ENCODE measurements at regions not wholly inside any gene's neighbourhood (a gene's known extent, or its start where the extent isn't known, plus 50 kb on each side); places are given as distances from the start of the nearest gene placed in this dataset.

DNA sequence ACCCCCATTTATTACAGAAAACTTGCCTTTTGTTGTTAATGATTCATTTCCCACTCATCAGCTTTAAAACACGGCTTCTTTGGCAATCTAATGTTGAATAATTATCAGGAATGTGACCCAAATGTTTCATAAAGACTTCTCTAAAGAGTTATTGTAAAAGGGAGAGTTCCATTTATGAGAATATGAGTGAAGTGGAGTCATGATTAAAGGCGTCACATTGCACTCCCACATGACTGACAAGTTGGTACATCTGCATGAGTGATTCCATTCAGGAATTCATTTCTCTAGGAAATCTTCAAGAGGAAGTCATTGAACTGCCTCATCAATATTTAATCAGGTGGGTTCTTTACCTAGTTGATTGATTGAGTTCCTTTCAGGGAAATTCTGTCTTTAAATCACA is 184.8 kb downstream of the LNPK start:
- Histone ChIP-seq H3K14ac (ENCODE audit: low read length) (no peak overlapping the region), H2BK15ac (ENCODE audit: low read length) (no peak overlapping the region), H4K8ac (ENCODE audit: low read depth, low read length) (no peak overlapping the region), H2AFZ (ENCODE audit: low read length) (no peak overlapping the region), H3K23ac (ENCODE audit: low read depth, low read length, poor library complexity) (no peak overlapping the region), H3K4me1 (ENCODE audit: control insufficient read depth in 2 of 2, insufficient read depth in 1 of 2, low read depth in 1 of 2, low read length in 2 of 2) (peaks cover 0 to 2% of the 10 kb centered on the region in 2 donors), H2AK5ac (ENCODE audit: low read depth, low read length) (no peak overlapping the region), H2BK5ac (ENCODE audit: low read length) (no peak overlapping the region), H4K91ac (ENCODE audit: low read depth, low read length, poor library complexity) (no peak overlapping the region), H3K9ac (ENCODE audit: low read depth, low read length, poor library complexity) (no peak overlapping the region), H3K27me3 (ENCODE audit: control insufficient read depth in 3 of 3, insufficient read depth in 3 of 3, low read depth in 1 of 3, low read length in 3 of 3) (no peaks in the 10 kb centered on the region), H2BK120ac (ENCODE audit: low read depth, low read length) (no peak overlapping the region), H2BK12ac (ENCODE audit: low read length) (no peak overlapping the region), H3K79me1 (ENCODE audit: low read depth, low read length) (no peaks in the 10 kb centered on the region), H3K4me3 (ENCODE audit: low read length in 2 of 2) (no peak overlapping the region), H3K9me3 (replicated peaks in 1 of 2; ENCODE audit: control insufficient read depth in 2 of 2, insufficient read depth in 1 of 2, low read depth in 1 of 2, low read length in 2 of 2) (peaks cover 9 to 10% of the 10 kb centered on the region in 2 donors), H3K18ac (ENCODE audit: low read length) (no peak overlapping the region), H3K4me2 (ENCODE audit: insufficient read depth, low read length, poor library complexity, severe bottlenecking) (no peak overlapping the region), H3K27ac (replicated peaks; ENCODE audit: low read length) (no peak overlapping the region), H3K4ac (ENCODE audit: low read length) (no peak overlapping the region), H3K36me3 (replicated peaks in 1 of 2; ENCODE audit: control insufficient read depth in 2 of 2, insufficient read depth in 2 of 2, low read length in 2 of 2) (no peaks in the 10 kb centered on the region)
- DNase-seq (ENCODE audit: low spot score): no peak
- no CpG with 5 or more reads among the region's 2 CpGs for WGBS, 2 donors (ENCODE audit: extremely low coverage in 2 of 2, insufficient read length in 2 of 2, insufficient replicate concordance in 1 of 2)

DNA sequence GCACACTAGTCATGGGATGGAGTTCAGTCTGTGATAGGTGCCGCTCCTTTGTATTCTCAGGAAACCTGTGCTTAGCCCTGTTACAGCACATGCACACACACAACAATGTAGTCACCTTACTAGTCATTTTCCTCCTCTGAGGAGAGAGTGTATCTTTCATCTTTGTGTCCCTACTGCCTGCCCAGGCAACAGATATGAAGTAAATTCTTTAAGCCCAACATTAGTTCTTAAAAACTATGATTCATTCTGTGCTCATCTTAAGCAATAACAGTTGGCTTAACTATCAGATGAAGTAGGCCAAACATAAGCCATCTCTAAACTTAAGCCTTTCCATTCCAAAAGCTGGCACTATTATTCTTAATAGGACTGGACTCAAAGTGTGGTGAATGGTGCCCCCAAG is 186.5 kb downstream of the LNPK start:
- no peak overlapping the region for H3K18ac ChIP-seq (ENCODE audit: low read length)
- no peak overlapping the region for H2AK5ac ChIP-seq (ENCODE audit: low read depth, low read length)
- no peak overlapping the region for H3K27ac ChIP-seq (replicated peaks; ENCODE audit: low read length)
- H3K4ac ChIP-seq (ENCODE audit: low read length): no peak overlapping the region
- no peaks in the 10 kb centered on the region for H3K79me1 ChIP-seq (ENCODE audit: low read depth, low read length)
- H2BK120ac ChIP-seq (ENCODE audit: low read depth, low read length): no peak overlapping the region
- H4K8ac ChIP-seq (ENCODE audit: low read depth, low read length): no peak overlapping the region
- no peak overlapping the region for H3K9ac ChIP-seq (ENCODE audit: low read depth, low read length, poor library complexity)
- H2BK5ac ChIP-seq (ENCODE audit: low read length): no peak overlapping the region
- no CpG with 5 or more reads among the region's 1 CpG for WGBS, 2 donors (ENCODE audit: extremely low coverage in 2 of 2, insufficient read length in 2 of 2, insufficient replicate concordance in 1 of 2)
- no peak overlapping the region for H2BK12ac ChIP-seq (ENCODE audit: low read length)
- no peak overlapping the region for H3K14ac ChIP-seq (ENCODE audit: low read length)
- no peaks in the 10 kb centered on the region for H3K27me3 ChIP-seq (ENCODE audit: control insufficient read depth in 3 of 3, insufficient read depth in 3 of 3, low read depth in 1 of 3, low read length in 3 of 3)
- H3K4me1 ChIP-seq (ENCODE audit: control insufficient read depth in 2 of 2, insufficient read depth in 1 of 2, low read depth in 1 of 2, low read length in 2 of 2): no peaks in the 10 kb centered on the region
- no peaks in the 10 kb centered on the region for H3K36me3 ChIP-seq (replicated peaks in 1 of 2; ENCODE audit: control insufficient read depth in 2 of 2, insufficient read depth in 2 of 2, low read length in 2 of 2)
- no peak for DNase-seq (ENCODE audit: low spot score)
- H2BK15ac ChIP-seq (ENCODE audit: low read length): no peak overlapping the region
- peak overlapping the region in 1 of 2 donors; percentile 52 for H3K4me3 ChIP-seq (ENCODE audit: low read length in 2 of 2)
- H3K23ac ChIP-seq (ENCODE audit: low read depth, low read length, poor library complexity): no peak overlapping the region
- H3K9me3 ChIP-seq (replicated peaks in 1 of 2; ENCODE audit: control insufficient read depth in 2 of 2, insufficient read depth in 1 of 2, low read depth in 1 of 2, low read length in 2 of 2): peaks cover 9 to 10% of the 10 kb centered on the region in 2 donors
- H3K4me2 ChIP-seq (ENCODE audit: insufficient read depth, low read length, poor library complexity, severe bottlenecking): no peak overlapping the region
- H4K91ac ChIP-seq (ENCODE audit: low read depth, low read length, poor library complexity): no peak overlapping the region
- H2AFZ ChIP-seq (ENCODE audit: low read length): no peak overlapping the region

DNA sequence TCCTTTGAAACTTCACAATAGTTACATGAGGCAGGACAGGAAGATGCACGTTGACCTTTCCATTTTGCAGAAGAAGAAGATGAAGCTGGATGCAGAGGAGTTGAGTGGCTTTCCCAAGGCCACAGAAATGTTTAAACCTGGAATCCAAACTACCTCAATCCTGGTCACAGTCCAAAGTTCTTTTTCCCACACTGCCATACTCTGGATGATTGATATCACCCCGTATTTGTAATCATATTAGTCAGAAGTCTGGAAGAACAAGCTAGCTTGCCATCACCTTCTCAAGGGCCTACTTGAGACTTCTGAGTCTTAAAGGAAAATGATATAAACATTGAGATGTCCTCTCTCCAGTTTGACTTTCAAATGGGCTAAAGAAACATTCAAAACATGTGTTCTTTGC is 190.1 kb downstream of the LNPK start:
- Histone ChIP-seq H2BK5ac (ENCODE audit: low read length) (no peak overlapping the region), H3K27ac (replicated peaks; ENCODE audit: low read length) (no peak overlapping the region), H2AFZ (ENCODE audit: low read length) (no peak overlapping the region), H4K8ac (ENCODE audit: low read depth, low read length) (no peak overlapping the region), H2BK15ac (ENCODE audit: low read length) (no peak overlapping the region), H2AK5ac (ENCODE audit: low read depth, low read length) (no peak overlapping the region), H3K23ac (ENCODE audit: low read depth, low read length, poor library complexity) (no peak overlapping the region), H2BK12ac (ENCODE audit: low read length) (no peak overlapping the region), H3K14ac (ENCODE audit: low read length) (no peak overlapping the region), H3K4me2 (ENCODE audit: insufficient read depth, low read length, poor library complexity, severe bottlenecking) (no peak overlapping the region), H4K91ac (ENCODE audit: low read depth, low read length, poor library complexity) (no peak overlapping the region), H3K79me1 (ENCODE audit: low read depth, low read length) (no peaks in the 10 kb centered on the region), H2BK120ac (ENCODE audit: low read depth, low read length) (no peak overlapping the region), H3K18ac (ENCODE audit: low read length) (no peak overlapping the region), H3K4me1 (ENCODE audit: control insufficient read depth in 2 of 2, insufficient read depth in 1 of 2, low read depth in 1 of 2, low read length in 2 of 2) (no peaks in the 10 kb centered on the region), H3K9me3 (replicated peaks in 1 of 2; ENCODE audit: control insufficient read depth in 2 of 2, insufficient read depth in 1 of 2, low read depth in 1 of 2, low read length in 2 of 2) (peaks cover 9 to 10% of the 10 kb centered on the region in 2 donors), H3K4ac (ENCODE audit: low read length) (no peak overlapping the region), H3K36me3 (replicated peaks in 1 of 2; ENCODE audit: control insufficient read depth in 2 of 2, insufficient read depth in 2 of 2, low read length in 2 of 2) (no peaks in the 10 kb centered on the region), H3K4me3 (ENCODE audit: low read length in 2 of 2) (no peak overlapping the region), H3K9ac (ENCODE audit: low read depth, low read length, poor library complexity) (no peak overlapping the region), H3K27me3 (ENCODE audit: control insufficient read depth in 3 of 3, insufficient read depth in 3 of 3, low read depth in 1 of 3, low read length in 3 of 3) (no peaks in the 10 kb centered on the region)
- WGBS, 2 donors (ENCODE audit: extremely low coverage in 2 of 2, insufficient read length in 2 of 2, insufficient replicate concordance in 1 of 2): no CpG with 5 or more reads among the region's 2 CpGs
- DNase-seq (ENCODE audit: low spot score): no peak

DNA sequence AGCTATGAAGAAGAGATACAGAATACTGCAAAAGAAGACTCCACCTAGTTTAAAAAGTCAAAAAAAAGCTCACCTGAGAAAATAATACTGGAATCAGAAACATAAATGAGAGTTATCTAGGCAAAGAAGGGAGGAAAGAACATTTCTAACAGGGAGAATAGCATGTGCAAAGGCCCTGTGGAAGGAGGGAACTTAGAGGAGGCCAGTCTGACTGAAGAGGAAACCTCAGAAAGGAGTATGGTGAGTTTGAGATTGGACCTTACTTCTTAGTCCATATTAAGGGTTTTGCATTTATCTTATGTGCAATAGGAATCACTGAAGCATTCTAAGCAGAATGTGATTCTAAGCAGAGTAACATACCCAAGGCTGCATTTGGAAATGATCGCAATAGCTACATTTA is 193.2 kb downstream of the LNPK start:
- no peak overlapping the region for H2AFZ ChIP-seq (ENCODE audit: low read length)
- no peak overlapping the region for H3K4me3 ChIP-seq (ENCODE audit: low read length in 2 of 2)
- no peak overlapping the region for H4K91ac ChIP-seq (ENCODE audit: low read depth, low read length, poor library complexity)
- no peaks in the 10 kb centered on the region for H3K79me1 ChIP-seq (ENCODE audit: low read depth, low read length)
- no peak overlapping the region for H3K18ac ChIP-seq (ENCODE audit: low read length)
- no CpG with 5 or more reads among the region's 1 CpG for WGBS, 2 donors (ENCODE audit: extremely low coverage in 2 of 2, insufficient read length in 2 of 2, insufficient replicate concordance in 1 of 2)
- no peak overlapping the region for H2AK5ac ChIP-seq (ENCODE audit: low read depth, low read length)
- no peaks in the 10 kb centered on the region for H3K27me3 ChIP-seq (ENCODE audit: control insufficient read depth in 3 of 3, insufficient read depth in 3 of 3, low read depth in 1 of 3, low read length in 3 of 3)
- H2BK15ac ChIP-seq (ENCODE audit: low read length): no peak overlapping the region
- H2BK5ac ChIP-seq (ENCODE audit: low read length): no peak overlapping the region
- no peak overlapping the region for H4K8ac ChIP-seq (ENCODE audit: low read depth, low read length)
- H3K4me1 ChIP-seq (ENCODE audit: control insufficient read depth in 2 of 2, insufficient read depth in 1 of 2, low read depth in 1 of 2, low read length in 2 of 2): peaks cover 0 to 10% of the 10 kb centered on the region in 2 donors
- no peak overlapping the region for H2BK12ac ChIP-seq (ENCODE audit: low read length)
- H3K9ac ChIP-seq (ENCODE audit: low read depth, low read length, poor library complexity): no peak overlapping the region
- H3K36me3 ChIP-seq (replicated peaks in 1 of 2; ENCODE audit: control insufficient read depth in 2 of 2, insufficient read depth in 2 of 2, low read length in 2 of 2): no peaks in the 10 kb centered on the region
- H3K4me2 ChIP-seq (ENCODE audit: insufficient read depth, low read length, poor library complexity, severe bottlenecking): no peak overlapping the region
- DNase-seq (ENCODE audit: low spot score): no peak
- no peaks in the 10 kb centered on the region for H3K9me3 ChIP-seq (replicated peaks in 1 of 2; ENCODE audit: control insufficient read depth in 2 of 2, insufficient read depth in 1 of 2, low read depth in 1 of 2, low read length in 2 of 2)
- H3K23ac ChIP-seq (ENCODE audit: low read depth, low read length, poor library complexity): no peak overlapping the region
- no peak overlapping the region for H3K14ac ChIP-seq (ENCODE audit: low read length)
- no peak overlapping the region for H3K27ac ChIP-seq (replicated peaks; ENCODE audit: low read length)
- H2BK120ac ChIP-seq (ENCODE audit: low read depth, low read length): no peak overlapping the region
- no peak overlapping the region for H3K4ac ChIP-seq (ENCODE audit: low read length)

Measured in neuronal stem cell (in vitro differentiated cells).